ENCODE measurements at regions not wholly inside any gene's neighbourhood (a gene's known extent, or its start where the extent isn't known, plus 50 kb on each side); places are given as distances from the start of the nearest gene placed in this dataset.

GRCh38 chr10:83753490-83753889 is 385.8 kb upstream of the GHITM start:
- ChIA-PET POLR2A (no interaction called here), CTCF (no interaction called here)
- TF ChIP-seq JUN (IDR thresholded peaks at IDR 0.05; ENCODE audit: borderline replicate concordance, insufficient read depth, insufficient read length, low read depth) = no peak
- no peak for TF ChIP-seq EZH2 (IDR thresholded peaks at IDR 0.05; ENCODE audit: borderline replicate concordance, low read depth, low read length, severe bottlenecking)
- TF ChIP-seq CTCF (IDR thresholded peaks at IDR 0.05; ENCODE audit: extremely low read depth in 1 of 2, insufficient read depth in 1 of 2, low read depth in 1 of 2, low read length in 2 of 2) = no peak
- no peak for TF ChIP-seq POLR2AphosphoS5 (IDR thresholded peaks at IDR 0.05; ENCODE audit: insufficient read depth, low read depth, low read length)
- TF ChIP-seq GATA2 (IDR thresholded peaks at IDR 0.05; ENCODE audit: insufficient read depth, insufficient read length, low read depth, low read length) = no peak
- TF ChIP-seq FOS (IDR thresholded peaks at IDR 0.05; ENCODE audit: borderline replicate concordance, insufficient read depth, low read length) = no peak
- no peak for TF ChIP-seq MYC (IDR thresholded peaks at IDR 0.05; ENCODE audit: low read depth, low read length)
- TF ChIP-seq MAX (IDR thresholded peaks at IDR 0.05; ENCODE audit: insufficient read depth, insufficient read length) = no peak
- TF ChIP-seq POLR2A (IDR thresholded peaks at IDR 0.05; ENCODE audit: low read depth, low read length) = no peak
- H3K27me3 ChIP-seq (ENCODE audit: control insufficient read depth in 2 of 2, insufficient read depth in 2 of 2, low read length in 2 of 2) = no peaks in the 10 kb centered on the region
- intact Hi-C loops (cut with micrococcal nuclease) (no loop called here), dilution Hi-C loops (cut with MboI; ENCODE audit: extremely low pct_ligation_motif_present, low sequenced_read_pairs) (no loop called here)
- no TSS peak for BruUV-seq (replicated peaks)
- H3K4me2 ChIP-seq (ENCODE audit: insufficient read depth, low read length) = no peak overlapping the region
- H3K79me2 ChIP-seq (ENCODE audit: control insufficient read depth, insufficient read depth, low read length) = no peaks in the 10 kb centered on the region
- no peak overlapping the region for H3K27ac ChIP-seq (ENCODE audit: insufficient read depth, low read depth, low read length)
- no peaks in the 10 kb centered on the region for H4K20me1 ChIP-seq (replicated peaks; ENCODE audit: control insufficient read depth, extremely low read depth, insufficient read depth, low read length)
- no peaks in the 10 kb centered on the region for H3K36me3 ChIP-seq (ENCODE audit: control insufficient read depth in 2 of 2, extremely low read depth in 1 of 2, insufficient read depth in 2 of 2, low read length in 2 of 2)
- no peaks in the 10 kb centered on the region for H3K9me3 ChIP-seq (replicated peaks; ENCODE audit: control insufficient read depth, insufficient read depth, low read length)
- no peaks in the 10 kb centered on the region for H3K9me1 ChIP-seq (replicated peaks; ENCODE audit: control insufficient read depth, extremely low read depth, insufficient read depth, low read length)
- FAIRE-seq = no peak
- no peak overlapping the region for H2AFZ ChIP-seq (ENCODE audit: low read depth, low read length)
- no peak overlapping the region for H3K9ac ChIP-seq (replicated peaks; ENCODE audit: extremely low read depth, insufficient read depth, low read length)
- no peaks in the 10 kb centered on the region for H3K4me1 ChIP-seq (ENCODE audit: control insufficient read depth, extremely low read depth, insufficient read depth, low read length)
- no peak overlapping the region for H3K4me3 ChIP-seq (replicated peaks in 1 of 3; ENCODE audit: insufficient read depth in 1 of 3, low read depth in 1 of 3, low read length in 3 of 3)
- DNase-seq (ENCODE audit: low read depth, low spot score) = no peak

Measured in endothelial cell of umbilical vein (primary cell).